ENCODE measurements at regions not wholly inside any gene's neighbourhood (a gene's known extent, or its start where the extent isn't known, plus 50 kb on each side); places are given as distances from the start of the nearest gene placed in this dataset.

- TF ChIP-seq, protein P1, sequence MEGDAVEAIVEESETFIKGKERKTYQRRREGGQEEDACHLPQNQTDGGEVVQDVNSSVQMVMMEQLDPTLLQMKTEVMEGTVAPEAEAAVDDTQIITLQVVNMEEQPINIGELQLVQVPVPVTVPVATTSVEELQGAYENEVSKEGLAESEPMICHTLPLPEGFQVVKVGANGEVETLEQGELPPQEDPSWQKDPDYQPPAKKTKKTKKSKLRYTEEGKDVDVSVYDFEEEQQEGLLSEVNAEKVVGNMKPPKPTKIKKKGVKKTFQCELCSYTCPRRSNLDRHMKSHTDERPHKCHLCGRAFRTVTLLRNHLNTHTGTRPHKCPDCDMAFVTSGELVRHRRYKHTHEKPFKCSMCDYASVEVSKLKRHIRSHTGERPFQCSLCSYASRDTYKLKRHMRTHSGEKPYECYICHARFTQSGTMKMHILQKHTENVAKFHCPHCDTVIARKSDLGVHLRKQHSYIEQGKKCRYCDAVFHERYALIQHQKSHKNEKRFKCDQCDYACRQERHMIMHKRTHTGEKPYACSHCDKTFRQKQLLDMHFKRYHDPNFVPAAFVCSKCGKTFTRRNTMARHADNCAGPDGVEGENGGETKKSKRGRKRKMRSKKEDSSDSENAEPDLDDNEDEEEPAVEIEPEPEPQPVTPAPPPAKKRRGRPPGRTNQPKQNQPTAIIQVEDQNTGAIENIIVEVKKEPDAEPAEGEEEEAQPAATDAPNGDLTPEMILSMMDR (IDR thresholded peaks at IDR 0.05): peak; percentile 38
- TF ChIP-seq ZFX (IDR thresholded peaks at IDR 0.05; ENCODE audit: borderline replicate concordance): no peak
These were observed 56.3 kb upstream of the UPP2 start for GRCh38 chr2:158045362-158045761.
